ENCODE measurements at regions not wholly inside any gene's neighbourhood (a gene's known extent, or its start where the extent isn't known, plus 50 kb on each side); places are given as distances from the start of the nearest gene placed in this dataset.

GRCh38 chr2:8327371-8328100 lies 354.3 kb upstream of the ID2 start:
- TF ChIP-seq RNF2 (IDR thresholded peaks at IDR 0.05) (no peak), ZNF740 (CRISPR knock-in tag; IDR thresholded peaks at IDR 0.05) (no peak), ZNF740 (tag; IDR thresholded peaks at IDR 0.05) (no peak), E2F4 (CRISPR knock-in tag; IDR thresholded peaks at IDR 0.05; ENCODE audit: low read depth) (no peak), HBP1 (CRISPR knock-in tag; IDR thresholded peaks at IDR 0.05) (no peak), POLR2A (conservative IDR thresholded peaks at IDR 0.05) (no peak), PREB (CRISPR knock-in tag; IDR thresholded peaks at IDR 0.05) (no peak), CTCF (IDR thresholded peaks at IDR 0.05 in 2 of 3, conservative IDR thresholded peaks at IDR 0.05 in 1 of 3; ENCODE audit: insufficient read depth in 2 of 3, low read depth in 1 of 3, low read length in 3 of 3) (no peak)

Data from K562 (cell line).